Bronchial epithelial cell (primary cell): ENCODE measurements at regions not wholly inside any gene's neighbourhood (a gene's known extent, or its start where the extent isn't known, plus 50 kb on each side); places are given as distances from the start of the nearest gene placed in this dataset.

Experiments
- DNase-seq: peaks from one replicate; pipeline ENCODE4 v3.0.0-alpha.2; 2010; ENCODE audit warnings: low read depth
- FAIRE-seq: peaks from 2 replicates; lab custom pipeline; 2011; peaks lifted over from hg19 to GRCh38; lab: Jason Lieb, UNC
- H3K27me3 ChIP-seq: 2 replicates; pipeline ENCODE4 v1.5.1; 2011; ENCODE audit warnings: low read length; ENCODE audit not compliant: control insufficient read depth, insufficient read depth
- H3K36me3 ChIP-seq: 2 replicates; pipeline ENCODE4 v1.5.1; 2011; ENCODE audit warnings: low read length; ENCODE audit not compliant: control insufficient read depth, insufficient read depth
- H3K4me3 ChIP-seq: 2 replicates; pipeline ENCODE4 v1.5.1; 2011; ENCODE audit warnings: mild to moderate bottlenecking, low read depth, low read length, control low read depth
- TF ChIP-seq, protein P1 (sequence below): IDR thresholded peaks from 2 replicates; pipeline ENCODE4 v1.5.1; 2011; ENCODE audit warnings: mild to moderate bottlenecking, moderate library complexity, low read length, control low read depth, inconsistent platforms; ENCODE audit not compliant: insufficient read depth, severe bottlenecking

- Histone ChIP-seq H3K27me3 (peaks cover 2% of the 10 kb centered on the region), H3K36me3 (no peaks in the 10 kb centered on the region), H3K4me3 (no peak overlapping the region)
- no peak for FAIRE-seq
- TF ChIP-seq, protein P1, sequence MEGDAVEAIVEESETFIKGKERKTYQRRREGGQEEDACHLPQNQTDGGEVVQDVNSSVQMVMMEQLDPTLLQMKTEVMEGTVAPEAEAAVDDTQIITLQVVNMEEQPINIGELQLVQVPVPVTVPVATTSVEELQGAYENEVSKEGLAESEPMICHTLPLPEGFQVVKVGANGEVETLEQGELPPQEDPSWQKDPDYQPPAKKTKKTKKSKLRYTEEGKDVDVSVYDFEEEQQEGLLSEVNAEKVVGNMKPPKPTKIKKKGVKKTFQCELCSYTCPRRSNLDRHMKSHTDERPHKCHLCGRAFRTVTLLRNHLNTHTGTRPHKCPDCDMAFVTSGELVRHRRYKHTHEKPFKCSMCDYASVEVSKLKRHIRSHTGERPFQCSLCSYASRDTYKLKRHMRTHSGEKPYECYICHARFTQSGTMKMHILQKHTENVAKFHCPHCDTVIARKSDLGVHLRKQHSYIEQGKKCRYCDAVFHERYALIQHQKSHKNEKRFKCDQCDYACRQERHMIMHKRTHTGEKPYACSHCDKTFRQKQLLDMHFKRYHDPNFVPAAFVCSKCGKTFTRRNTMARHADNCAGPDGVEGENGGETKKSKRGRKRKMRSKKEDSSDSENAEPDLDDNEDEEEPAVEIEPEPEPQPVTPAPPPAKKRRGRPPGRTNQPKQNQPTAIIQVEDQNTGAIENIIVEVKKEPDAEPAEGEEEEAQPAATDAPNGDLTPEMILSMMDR = no peak
- peak; percentile 62 for DNase-seq
These were observed 192.0 kb downstream of the ALDH8A1 start for GRCh38 chr6:134757911-134758361.

GRCh38 chr6:134756374-134757025, 193.4 kb downstream of the ALDH8A1 start:
- no peak for FAIRE-seq
- peaks cover 2% of the 10 kb centered on the region for H3K27me3 ChIP-seq
- no peaks in the 10 kb centered on the region for H3K36me3 ChIP-seq
- DNase-seq = no peak
- TF ChIP-seq, protein P1 = no peak
- H3K4me3 ChIP-seq = no peak overlapping the region

- FAIRE-seq = no peak
These were observed 195.7 kb downstream of the ALDH8A1 start for GRCh38 chr6:134754013-134754690.

DNA sequence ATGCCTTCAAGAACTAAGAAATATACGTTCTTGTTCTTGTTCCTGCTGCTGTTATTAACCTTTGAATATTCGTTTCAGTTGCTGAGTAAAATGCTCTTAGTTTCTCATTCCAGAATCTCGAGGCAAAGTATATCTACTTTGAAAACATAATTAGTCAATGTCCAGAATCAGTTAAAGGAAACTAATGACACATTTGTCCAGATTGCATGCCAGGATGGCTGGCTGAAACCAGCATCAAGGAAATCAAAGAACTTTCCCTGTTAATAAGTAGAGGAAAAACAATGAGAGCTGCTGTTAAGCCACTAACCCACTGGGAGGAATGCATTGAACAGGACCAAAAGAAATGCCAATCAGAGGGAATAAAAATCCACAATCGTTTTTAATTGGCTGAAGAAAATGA, 196.9 kb downstream of the ALDH8A1 start:
- no peak for FAIRE-seq

More at GRCh38 chr6:134754013-134754690, 195.7 kb downstream of the ALDH8A1 start:
- TF ChIP-seq, protein P1 = no peak
- no peaks in the 10 kb centered on the region for H3K36me3 ChIP-seq
- H3K4me3 ChIP-seq = no peak overlapping the region
- DNase-seq = no peak
- H3K27me3 ChIP-seq = peaks cover 2% of the 10 kb centered on the region

GRCh38 chr6:134752445-134752844, 197.5 kb downstream of the ALDH8A1 start:
- DNase-seq = no peak
- H3K27me3 ChIP-seq = peaks cover 2% of the 10 kb centered on the region
- no peak for FAIRE-seq
- no peaks in the 10 kb centered on the region for H3K36me3 ChIP-seq
- TF ChIP-seq, protein P1 = no peak
- no peak overlapping the region for H3K4me3 ChIP-seq

More for the DNA sequence above, 196.9 kb downstream of the ALDH8A1 start:
- no peak overlapping the region for H3K4me3 ChIP-seq
- TF ChIP-seq, protein P1 = no peak
- no peak for DNase-seq
- no peaks in the 10 kb centered on the region for H3K36me3 ChIP-seq
- H3K27me3 ChIP-seq = peaks cover 2% of the 10 kb centered on the region
